ENCODE measurements at regions not wholly inside any gene's neighbourhood (a gene's known extent, or its start where the extent isn't known, plus 50 kb on each side); places are given as distances from the start of the nearest gene placed in this dataset.

- DNase-seq (ENCODE audit: low spot score) (no peak), ATAC-seq (no peak)
- no peaks in the 10 kb centered on the region for H3K27me3 Mint-ChIP-seq (ENCODE audit: insufficient read depth, low read depth, poor library complexity)
- Histone ChIP-seq H3K79me2 (replicated peaks; ENCODE audit: insufficient read depth) (no peaks in the 10 kb centered on the region), H3K27ac (ENCODE audit: low read depth) (no peak overlapping the region), H3K4me1 (ENCODE audit: insufficient read depth) (0 out of 2 replicates have a peak, but pooled peaks cover 3% of the 10 kb centered on the region), H2AFZ (no peak overlapping the region), H3K27me3 (ENCODE audit: insufficient read depth) (no peaks in the 10 kb centered on the region), H3K9me2 (ENCODE audit: insufficient read depth) (peaks cover 10% of the 10 kb centered on the region), H3K4me2 (no peak overlapping the region), H3K36me3 (ENCODE audit: insufficient read depth) (no peaks in the 10 kb centered on the region), H3K4me3 (no peak overlapping the region), H3F3A (replicated peaks; ENCODE audit: low read depth) (no peaks in the 10 kb centered on the region), H4K20me1 (replicated peaks; ENCODE audit: insufficient read depth) (no peaks in the 10 kb centered on the region)
- H3K36me3 Mint-ChIP-seq (ENCODE audit: low read depth) = no peaks in the 10 kb centered on the region
- H3K4me1 Mint-ChIP-seq = peaks cover 4% of the 10 kb centered on the region; the same call in 2 of the 3 replicates
- H3K9me3 Mint-ChIP-seq = no peaks in the 10 kb centered on the region; the same call in 2 of the 3 replicates
- TF ChIP-seq, protein P1, sequence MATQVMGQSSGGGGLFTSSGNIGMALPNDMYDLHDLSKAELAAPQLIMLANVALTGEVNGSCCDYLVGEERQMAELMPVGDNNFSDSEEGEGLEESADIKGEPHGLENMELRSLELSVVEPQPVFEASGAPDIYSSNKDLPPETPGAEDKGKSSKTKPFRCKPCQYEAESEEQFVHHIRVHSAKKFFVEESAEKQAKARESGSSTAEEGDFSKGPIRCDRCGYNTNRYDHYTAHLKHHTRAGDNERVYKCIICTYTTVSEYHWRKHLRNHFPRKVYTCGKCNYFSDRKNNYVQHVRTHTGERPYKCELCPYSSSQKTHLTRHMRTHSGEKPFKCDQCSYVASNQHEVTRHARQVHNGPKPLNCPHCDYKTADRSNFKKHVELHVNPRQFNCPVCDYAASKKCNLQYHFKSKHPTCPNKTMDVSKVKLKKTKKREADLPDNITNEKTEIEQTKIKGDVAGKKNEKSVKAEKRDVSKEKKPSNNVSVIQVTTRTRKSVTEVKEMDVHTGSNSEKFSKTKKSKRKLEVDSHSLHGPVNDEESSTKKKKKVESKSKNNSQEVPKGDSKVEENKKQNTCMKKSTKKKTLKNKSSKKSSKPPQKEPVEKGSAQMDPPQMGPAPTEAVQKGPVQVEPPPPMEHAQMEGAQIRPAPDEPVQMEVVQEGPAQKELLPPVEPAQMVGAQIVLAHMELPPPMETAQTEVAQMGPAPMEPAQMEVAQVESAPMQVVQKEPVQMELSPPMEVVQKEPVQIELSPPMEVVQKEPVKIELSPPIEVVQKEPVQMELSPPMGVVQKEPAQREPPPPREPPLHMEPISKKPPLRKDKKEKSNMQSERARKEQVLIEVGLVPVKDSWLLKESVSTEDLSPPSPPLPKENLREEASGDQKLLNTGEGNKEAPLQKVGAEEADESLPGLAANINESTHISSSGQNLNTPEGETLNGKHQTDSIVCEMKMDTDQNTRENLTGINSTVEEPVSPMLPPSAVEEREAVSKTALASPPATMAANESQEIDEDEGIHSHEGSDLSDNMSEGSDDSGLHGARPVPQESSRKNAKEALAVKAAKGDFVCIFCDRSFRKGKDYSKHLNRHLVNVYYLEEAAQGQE (IDR thresholded peaks at IDR 0.05; ENCODE audit: unreplicated experiment) = no peak
- no peak for TF ChIP-seq ETS1 (IDR thresholded peaks at IDR 0.05)
- TF ChIP-seq POLR2AphosphoS5 (IDR thresholded peaks at IDR 0.05; ENCODE audit: low read depth) = no peak
- no peak for TF ChIP-seq EZH2 (IDR thresholded peaks at IDR 0.05; ENCODE audit: low read depth, unreplicated experiment)
- no peak for TF ChIP-seq NANOG (IDR thresholded peaks at IDR 0.05; ENCODE audit: borderline replicate concordance)
- TF ChIP-seq JUNB (IDR thresholded peaks at IDR 0.05; ENCODE audit: unreplicated experiment) = no peak
- TF ChIP-seq, protein P2, sequence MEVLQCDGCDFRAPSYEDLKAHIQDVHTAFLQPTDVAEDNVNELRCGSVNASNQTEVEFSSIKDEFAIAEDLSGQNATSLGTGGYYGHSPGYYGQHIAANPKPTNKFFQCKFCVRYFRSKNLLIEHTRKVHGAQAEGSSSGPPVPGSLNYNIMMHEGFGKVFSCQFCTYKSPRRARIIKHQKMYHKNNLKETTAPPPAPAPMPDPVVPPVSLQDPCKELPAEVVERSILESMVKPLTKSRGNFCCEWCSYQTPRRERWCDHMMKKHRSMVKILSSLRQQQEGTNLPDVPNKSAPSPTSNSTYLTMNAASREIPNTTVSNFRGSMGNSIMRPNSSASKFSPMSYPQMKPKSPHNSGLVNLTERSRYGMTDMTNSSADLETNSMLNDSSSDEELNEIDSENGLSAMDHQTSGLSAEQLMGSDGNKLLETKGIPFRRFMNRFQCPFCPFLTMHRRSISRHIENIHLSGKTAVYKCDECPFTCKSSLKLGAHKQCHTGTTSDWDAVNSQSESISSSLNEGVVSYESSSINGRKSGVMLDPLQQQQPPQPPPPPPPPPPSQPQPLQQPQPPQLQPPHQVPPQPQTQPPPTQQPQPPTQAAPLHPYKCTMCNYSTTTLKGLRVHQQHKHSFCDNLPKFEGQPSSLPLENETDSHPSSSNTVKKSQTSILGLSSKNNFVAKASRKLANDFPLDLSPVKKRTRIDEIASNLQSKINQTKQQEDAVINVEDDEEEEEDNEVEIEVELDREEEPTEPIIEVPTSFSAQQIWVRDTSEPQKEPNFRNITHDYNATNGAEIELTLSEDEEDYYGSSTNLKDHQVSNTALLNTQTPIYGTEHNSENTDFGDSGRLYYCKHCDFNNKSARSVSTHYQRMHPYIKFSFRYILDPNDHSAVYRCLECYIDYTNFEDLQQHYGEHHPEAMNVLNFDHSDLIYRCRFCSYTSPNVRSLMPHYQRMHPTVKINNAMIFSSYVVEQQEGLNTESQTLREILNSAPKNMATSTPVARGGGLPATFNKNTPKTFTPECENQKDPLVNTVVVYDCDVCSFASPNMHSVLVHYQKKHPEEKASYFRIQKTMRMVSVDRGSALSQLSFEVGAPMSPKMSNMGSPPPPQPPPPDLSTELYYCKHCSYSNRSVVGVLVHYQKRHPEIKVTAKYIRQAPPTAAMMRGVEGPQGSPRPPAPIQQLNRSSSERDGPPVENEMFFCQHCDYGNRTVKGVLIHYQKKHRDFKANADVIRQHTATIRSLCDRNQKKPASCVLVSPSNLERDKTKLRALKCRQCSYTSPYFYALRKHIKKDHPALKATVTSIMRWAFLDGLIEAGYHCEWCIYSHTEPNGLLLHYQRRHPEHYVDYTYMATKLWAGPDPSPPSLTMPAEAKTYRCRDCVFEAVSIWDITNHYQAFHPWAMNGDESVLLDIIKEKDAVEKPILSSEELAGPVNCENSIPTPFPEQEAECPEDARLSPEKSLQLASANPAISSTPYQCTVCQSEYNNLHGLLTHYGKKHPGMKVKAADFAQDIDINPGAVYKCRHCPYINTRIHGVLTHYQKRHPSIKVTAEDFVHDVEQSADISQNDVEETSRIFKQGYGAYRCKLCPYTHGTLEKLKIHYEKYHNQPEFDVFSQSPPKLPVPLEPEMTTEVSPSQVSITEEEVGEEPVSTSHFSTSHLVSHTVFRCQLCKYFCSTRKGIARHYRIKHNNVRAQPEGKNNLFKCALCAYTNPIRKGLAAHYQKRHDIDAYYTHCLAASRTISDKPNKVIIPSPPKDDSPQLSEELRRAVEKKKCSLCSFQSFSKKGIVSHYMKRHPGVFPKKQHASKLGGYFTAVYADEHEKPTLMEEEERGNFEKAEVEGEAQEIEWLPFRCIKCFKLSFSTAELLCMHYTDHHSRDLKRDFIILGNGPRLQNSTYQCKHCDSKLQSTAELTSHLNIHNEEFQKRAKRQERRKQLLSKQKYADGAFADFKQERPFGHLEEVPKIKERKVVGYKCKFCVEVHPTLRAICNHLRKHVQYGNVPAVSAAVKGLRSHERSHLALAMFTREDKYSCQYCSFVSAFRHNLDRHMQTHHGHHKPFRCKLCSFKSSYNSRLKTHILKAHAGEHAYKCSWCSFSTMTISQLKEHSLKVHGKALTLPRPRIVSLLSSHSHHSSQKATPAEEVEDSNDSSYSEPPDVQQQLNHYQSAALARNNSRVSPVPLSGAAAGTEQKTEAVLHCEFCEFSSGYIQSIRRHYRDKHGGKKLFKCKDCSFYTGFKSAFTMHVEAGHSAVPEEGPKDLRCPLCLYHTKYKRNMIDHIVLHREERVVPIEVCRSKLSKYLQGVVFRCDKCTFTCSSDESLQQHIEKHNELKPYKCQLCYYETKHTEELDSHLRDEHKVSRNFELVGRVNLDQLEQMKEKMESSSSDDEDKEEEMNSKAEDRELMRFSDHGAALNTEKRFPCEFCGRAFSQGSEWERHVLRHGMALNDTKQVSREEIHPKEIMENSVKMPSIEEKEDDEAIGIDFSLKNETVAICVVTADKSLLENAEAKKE (CRISPR knock-in tag; IDR thresholded peaks at IDR 0.05) = no peak
- no peak overlapping the region for H3K4me3 Mint-ChIP-seq
- H3K27ac Mint-ChIP-seq = no peak overlapping the region
Measured at GRCh38 chr2:204183608-204184007, 247.0 kb downstream of the ICOS start.

All from GM23338 (cell line).